ENCODE measurements at regions not wholly inside any gene's neighbourhood (a gene's known extent, or its start where the extent isn't known, plus 50 kb on each side); places are given as distances from the start of the nearest gene placed in this dataset.

GRCh38 chr11:19659529-19659928 lies 53.1 kb upstream of the NAV2 start:
- TF ChIP-seq CTCF (IDR thresholded peaks at IDR 0.05) (no peak), EP300 (IDR thresholded peaks at IDR 0.05) (no peak), POLR2A (IDR thresholded peaks at IDR 0.05) (no peak)

Data from gastroesophageal sphincter (tissue), 3 donors.